Panc1 (cell line): ENCODE measurements at regions not wholly inside any gene's neighbourhood (a gene's known extent, or its start where the extent isn't known, plus 50 kb on each side); places are given as distances from the start of the nearest gene placed in this dataset.
"Not testable (repeated sequence)": the region's sequence is repeated elsewhere in the genome, so short reads cannot be mapped to it uniquely, and the experiment has no call there.

Experiments
- CTCF ChIP-seq: fragments of 450-650 bp; IDR thresholded peaks from 2 replicates; pipeline ENCODE4 v1.5.1; 2017; ENCODE audit warnings: mild to moderate bottlenecking
- POLR2AphosphoS5 ChIP-seq: IDR thresholded peaks from 2 replicates; pipeline ENCODE4 v1.6.1; 2012; ENCODE audit warnings: mild to moderate bottlenecking, low read depth, low read length, moderate library complexity

- TF ChIP-seq CTCF, POLR2AphosphoS5: not testable (repeated sequence)
These were observed 244.0 kb upstream of the MGAT5 start for GRCh38 chr2:134009906-134010305.
